ENCODE measurements at regions not wholly inside any gene's neighbourhood (a gene's known extent, or its start where the extent isn't known, plus 50 kb on each side); places are given as distances from the start of the nearest gene placed in this dataset.

- peaks cover 2% of the 10 kb centered on the region; the same call in 2 of the 3 replicates for H3K4me1 Mint-ChIP-seq
- no peaks in the 10 kb centered on the region for H3K36me3 ChIP-seq (ENCODE audit: insufficient read depth)
- TF ChIP-seq ZNF331 (CRISPR knock-in tag; IDR thresholded peaks at IDR 0.05; ENCODE audit: low read depth) = no peak
- no peak for TF ChIP-seq STAT1 (IDR thresholded peaks at IDR 0.05; ENCODE audit: unreplicated experiment)
- no peak for TF ChIP-seq NANOG (IDR thresholded peaks at IDR 0.05; ENCODE audit: borderline replicate concordance)
- no peak for TF ChIP-seq ETS1 (IDR thresholded peaks at IDR 0.05)
- TF ChIP-seq CREB1 (CRISPR knock-in tag; IDR thresholded peaks at IDR 0.05; ENCODE audit: low read depth) = no peak
- no peak for TF ChIP-seq ZNF462 (CRISPR knock-in tag; IDR thresholded peaks at IDR 0.05)
- no peak for TF ChIP-seq ZNF114 (CRISPR knock-in tag; IDR thresholded peaks at IDR 0.05)
- TF ChIP-seq EZH2 (IDR thresholded peaks at IDR 0.05; ENCODE audit: low read depth, unreplicated experiment) = no peak
- TF ChIP-seq POLR2AphosphoS5 (IDR thresholded peaks at IDR 0.05; ENCODE audit: low read depth) = no peak
- TF ChIP-seq JUNB (IDR thresholded peaks at IDR 0.05; ENCODE audit: unreplicated experiment) = no peak
- TF ChIP-seq EZH2phosphoT487 (IDR thresholded peaks at IDR 0.05; ENCODE audit: unreplicated experiment) = no peak
- no peak for TF ChIP-seq CTCF (conservative IDR thresholded peaks at IDR 0.05; ENCODE audit: low read depth in 2 of 2)
Measured at GRCh38 chr20:11406877-11407276, 510.8 kb upstream of the BTBD3 start.

More at GRCh38 chr20:11406877-11407276, 510.8 kb upstream of the BTBD3 start:
- Histone ChIP-seq H3K27ac (ENCODE audit: low read depth) (no peak overlapping the region), H3K9me2 (ENCODE audit: insufficient read depth) (0 out of 2 replicates have a peak, but pooled peaks cover 11% of the 10 kb centered on the region), H3K4me3 (no peak overlapping the region), H3K79me2 (replicated peaks; ENCODE audit: insufficient read depth) (no peaks in the 10 kb centered on the region), H4K20me1 (replicated peaks; ENCODE audit: insufficient read depth) (no peaks in the 10 kb centered on the region), H3K4me1 (ENCODE audit: insufficient read depth) (0 out of 2 replicates have a peak, but pooled peaks cover 4% of the 10 kb centered on the region), H3F3A (replicated peaks; ENCODE audit: low read depth) (no peaks in the 10 kb centered on the region), H3K27me3 (ENCODE audit: insufficient read depth) (no peaks in the 10 kb centered on the region), H2AFZ (no peak overlapping the region), H3K4me2 (no peak overlapping the region)
- H3K4me3 Mint-ChIP-seq = no peak overlapping the region
- DNase-seq (ENCODE audit: low spot score) (no peak), ATAC-seq (no peak)
- H3K9me3 Mint-ChIP-seq = no peaks in the 10 kb centered on the region
- no peaks in the 10 kb centered on the region for H3K27me3 Mint-ChIP-seq (ENCODE audit: insufficient read depth, low read depth, poor library complexity)
- peaks cover 3% of the 10 kb centered on the region; the same call in 2 of the 3 replicates for H3K36me3 Mint-ChIP-seq (ENCODE audit: low read depth)
- H3K27ac Mint-ChIP-seq = no peak overlapping the region

Data from GM23338 (cell line).